K562 (cell line): ENCODE measurements at regions not wholly inside any gene's neighbourhood (a gene's known extent, or its start where the extent isn't known, plus 50 kb on each side); places are given as distances from the start of the nearest gene placed in this dataset.

Experiments
- ATAC-seq: fragments of 200-7000 bp; cut with Tn5 transposase; 3 replicates; pipeline ENCODE4 v1.9.1; 2020; ENCODE audit warnings: moderate library complexity
- BruUV-seq: library from RNA; stranded (reverse); fragments of 400-500 nt; replicated peaks from 2 replicates; lab custom pipeline; 2021; lab: Mats Ljungman, UMichigan
- CTCF ChIA-PET: fragments of 300-600 bp; formaldehyde crosslinking; extraction: SDS; loops from one replicate; lab custom pipeline; 2021; ENCODE audit warnings: low intra/inter-chr PET ratio; lab: Yijun Ruan, JAX
- POLR2A ChIA-PET: fragments of 300-600, 350-650 bp; sonication (Branson Sonifier 250); formaldehyde crosslinking; extraction: SDS; loops from one replicate; lab custom pipeline; 2021; ENCODE audit warnings: antibody characterized with exemption, inconsistent platforms; lab: Yijun Ruan, JAX
- DNase-seq, 4 experiments: peaks; one replicate each; pipeline versions ENCODE4 v3.0.0 to v3.0.0-alpha.2; 2011 to 2018; ENCODE audit warnings: low spot score in 3 of 4, mixed read lengths in 3 of 4; ENCODE audit errors: extremely low read depth in 1 of 4
- FAIRE-seq: peaks from 2 replicates; lab custom pipeline; 2011; peaks lifted over from hg19 to GRCh38; lab: Jason Lieb, UNC
- H2AFZ ChIP-seq: 2 replicates; pipeline ENCODE4 v1.6.0; 2011; ENCODE audit warnings: low read depth, low read length, control low read depth, inconsistent platforms
- H3K27ac ChIP-seq: fragments of 200-600 bp; 3 replicates; pipeline ENCODE4 v1.8.0; 2011; ENCODE audit warnings: low read depth, mild to moderate bottlenecking, control low read depth, inconsistent platforms, low read length, moderate library complexity, mixed read lengths; ENCODE audit errors: extremely low read depth
- H3K27me3 ChIP-seq, 2 experiments: fragments of 300-600 bp in 1 of 2; 2 replicates in 1 of 2; 3 replicates in 1 of 2; pipeline versions ENCODE4 v1.6.0 to v1.8.0; 2011; ENCODE audit warnings: inconsistent platforms in 2 of 2, low read length in 2 of 2, mild to moderate bottlenecking in 1 of 2, mixed read lengths in 1 of 2, moderate library complexity in 1 of 2; ENCODE audit not compliant: control insufficient read depth in 2 of 2, insufficient read depth in 2 of 2
- H3K36me3 ChIP-seq: fragments of 300-600 bp; 3 replicates; pipeline ENCODE4 v1.8.0; 2011; ENCODE audit warnings: mild to moderate bottlenecking, low read length, inconsistent platforms; ENCODE audit not compliant: control insufficient read depth, insufficient read depth
- H3K4me1 ChIP-seq, 2 experiments: fragments of 200-600 bp in 1 of 2; replicated peaks in 1 of 2; 2 replicates in 1 of 2; 3 replicates in 1 of 2; pipeline versions ENCODE4 v1.5.1 to v1.8.0; 2011; ENCODE audit warnings: inconsistent platforms in 2 of 2, low read length in 2 of 2, mild to moderate bottlenecking in 1 of 2, mixed read lengths in 1 of 2, moderate library complexity in 1 of 2; ENCODE audit not compliant: control insufficient read depth in 2 of 2, insufficient read depth in 2 of 2
- H3K4me2 ChIP-seq: 2 replicates; pipeline ENCODE4 v1.6.1; 2011; ENCODE audit warnings: low read length, control low read depth, inconsistent platforms, mixed read lengths; ENCODE audit not compliant: insufficient read depth
- H3K4me3 ChIP-seq: fragments of 200-600 bp; sonication (generic), shearing (Covaris generic); 2 replicates; pipeline ENCODE4 v1.5.1; 2016; ENCODE audit warnings: control low read depth, inconsistent platforms
- H3K79me2 ChIP-seq: fragments of 200-600 bp; 3 replicates; pipeline ENCODE4 v1.8.0; 2011; ENCODE audit warnings: low read length, inconsistent platforms; ENCODE audit not compliant: control insufficient read depth, insufficient read depth
- H3K9ac ChIP-seq, 2 experiments: 2 replicates each; pipeline versions ENCODE4 v1.6.0 to v1.6.1; 2011; ENCODE audit warnings: low read depth in 2 of 2, low read length in 2 of 2, control low read depth in 1 of 2, inconsistent platforms in 1 of 2, mild to moderate bottlenecking in 1 of 2, mixed read lengths in 1 of 2; ENCODE audit not compliant: insufficient read depth in 1 of 2
- H3K9me1 ChIP-seq: one replicate; pipeline ENCODE4 v1.6.0; 2011; ENCODE audit warnings: inconsistent platforms, mild to moderate bottlenecking, low read length, moderate library complexity; ENCODE audit not compliant: control insufficient read depth, insufficient read depth
- H3K9me3 ChIP-seq: replicated peaks from 2 replicates; pipeline ENCODE4 v1.5.1; 2011; ENCODE audit warnings: low read depth, low read length, inconsistent platforms; ENCODE audit not compliant: control insufficient read depth, insufficient read depth
- H4K20me1 ChIP-seq: replicated peaks from 2 replicates; pipeline ENCODE4 v1.6.1; 2011; ENCODE audit warnings: low read length, inconsistent platforms, mixed read lengths; ENCODE audit not compliant: control insufficient read depth, insufficient read depth
- EZH2 ChIP-seq: IDR thresholded peaks from 2 replicates; pipeline ENCODE4 v1.6.1; 2012; ENCODE audit warnings: low read depth, mild to moderate bottlenecking, inconsistent platforms, low read length, borderline replicate concordance
- GABPB2 ChIP-seq: fragments of 250-450 bp; sonication (Bioruptor Pico); conservative IDR thresholded peaks from 2 replicates; pipeline ENCODE4 v1.5.1; 2021; ENCODE audit warnings: mild to moderate bottlenecking
- POLR2B ChIP-seq: fragments of 450-650 bp; IDR thresholded peaks from 2 replicates; pipeline ENCODE4 v1.6.1; 2018; ENCODE audit warnings: low read depth; ENCODE audit not compliant: partially characterized antibody
- THRAP3 ChIP-seq: fragments of 450-650 bp; IDR thresholded peaks from 2 replicates; pipeline ENCODE4 v1.6.1; 2016; ENCODE audit warnings: mild to moderate bottlenecking, inconsistent platforms, borderline replicate concordance
- WHSC1 ChIP-seq: IDR thresholded peaks from one replicate; pipeline ENCODE4 v1.6.1; 2012; ENCODE audit warnings: low read length, control low read depth, inconsistent platforms
- ZNF175 ChIP-seq: fragments of 200-800 bp; sonication (Bioruptor generic); IDR thresholded peaks from 2 replicates; pipeline ENCODE4 v1.6.1; 2016; ENCODE audit warnings: low read depth, mild to moderate bottlenecking, missing genetic modification characterization, missing compliant biosample characterization
- ZNF780A ChIP-seq: fragments of 250-450 bp; sonication (Bioruptor Pico); IDR thresholded peaks from 2 replicates; pipeline ENCODE4 v1.5.0; 2021; ENCODE audit warnings: mild to moderate bottlenecking
- WGBS: fragments of 100-300 bp; shearing (Covaris generic); methylation state at CpG from one replicate; pipeline ENCODE4 v1.1.6; 2016; ENCODE audit warnings: low coverage, mixed read lengths; ENCODE audit not compliant: insufficient coverage; ENCODE audit errors: missing lambda C conversion rate; 5-methylcytosine and 5-hydroxymethylcytosine counted together
- in situ Hi-C: fragments of 300-500 bp; cut with MboI; formaldehyde crosslinking; loops from 4 replicates; pipeline ENCODE4 v1.15.0; 2018; ENCODE audit warnings: inconsistent platforms, mixed read lengths
- intact Hi-C: fragments of 100-400 bp; cut with micrococcal nuclease; formaldehyde crosslinking; loops from 2 replicates; pipeline ENCODE4 v1.14.2; 2022
- TF ChIP-seq, protein P1 (sequence below): sonication (generic); formaldehyde crosslinking; IDR thresholded peaks from 2 replicates; pipeline ENCODE4 v1.8.1; 2023; ENCODE audit warnings: mild to moderate bottlenecking, missing genetic modification reagents, moderate library complexity
- TF ChIP-seq, protein P2 (sequence below): fragments of 250-450 bp; sonication (Bioruptor Pico); IDR thresholded peaks from 2 replicates; pipeline ENCODE4 v1.8.0; 2022; ENCODE audit warnings: inconsistent platforms

DNA sequence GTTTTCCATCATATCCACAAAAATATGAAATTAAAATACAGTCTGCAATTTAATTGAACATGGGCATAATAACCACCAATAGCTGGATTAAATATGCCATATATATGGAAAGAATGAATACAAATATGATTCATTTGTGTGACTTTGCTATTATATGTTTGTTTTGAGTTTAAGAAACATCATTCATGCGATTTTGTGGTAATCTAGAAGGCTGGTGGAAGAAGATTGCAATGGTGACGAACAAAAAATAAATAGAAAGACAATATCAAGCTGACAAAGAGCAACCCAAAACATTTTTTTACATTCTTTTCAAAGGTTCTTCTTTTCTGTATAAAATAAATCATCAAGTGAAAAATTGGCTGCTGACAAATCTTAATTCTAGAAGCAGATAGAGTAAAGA, 610.0 kb downstream of the MAT2B start:
- H2AFZ ChIP-seq = no peak overlapping the region
- H3K4me1 ChIP-seq = no peaks in the 10 kb centered on the region
- H3K27me3 ChIP-seq = no peaks in the 10 kb centered on the region
- intact Hi-C loops (no loop called here), in situ Hi-C loops (no loop called here)
- H3K4me3 ChIP-seq = no peak overlapping the region
- FAIRE-seq = no peak
- CTCF ChIA-PET = no interaction called here
- no peak for DNase-seq
- H3K79me2 ChIP-seq = no peaks in the 10 kb centered on the region
- H3K9ac ChIP-seq = no peak overlapping the region
- 0% methylated on average over 2 of the region's 2 CpGs for WGBS
- no peak overlapping the region for H3K27ac ChIP-seq
- no peak for TF ChIP-seq ZNF175 (CRISPR knock-in tag)
- no peak for TF ChIP-seq WHSC1
- no peak for TF ChIP-seq POLR2B
- TF ChIP-seq ZNF780A = no peak
- TF ChIP-seq, protein P1, sequence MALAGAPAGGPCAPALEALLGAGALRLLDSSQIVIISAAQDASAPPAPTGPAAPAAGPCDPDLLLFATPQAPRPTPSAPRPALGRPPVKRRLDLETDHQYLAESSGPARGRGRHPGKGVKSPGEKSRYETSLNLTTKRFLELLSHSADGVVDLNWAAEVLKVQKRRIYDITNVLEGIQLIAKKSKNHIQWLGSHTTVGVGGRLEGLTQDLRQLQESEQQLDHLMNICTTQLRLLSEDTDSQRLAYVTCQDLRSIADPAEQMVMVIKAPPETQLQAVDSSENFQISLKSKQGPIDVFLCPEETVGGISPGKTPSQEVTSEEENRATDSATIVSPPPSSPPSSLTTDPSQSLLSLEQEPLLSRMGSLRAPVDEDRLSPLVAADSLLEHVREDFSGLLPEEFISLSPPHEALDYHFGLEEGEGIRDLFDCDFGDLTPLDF (CRISPR knock-in tag) = no peak
- no peak for TF ChIP-seq THRAP3
- no peak for TF ChIP-seq GABPB2 (CRISPR knock-in tag)
- TF ChIP-seq EZH2 = no peak
- TF ChIP-seq, protein P2, sequence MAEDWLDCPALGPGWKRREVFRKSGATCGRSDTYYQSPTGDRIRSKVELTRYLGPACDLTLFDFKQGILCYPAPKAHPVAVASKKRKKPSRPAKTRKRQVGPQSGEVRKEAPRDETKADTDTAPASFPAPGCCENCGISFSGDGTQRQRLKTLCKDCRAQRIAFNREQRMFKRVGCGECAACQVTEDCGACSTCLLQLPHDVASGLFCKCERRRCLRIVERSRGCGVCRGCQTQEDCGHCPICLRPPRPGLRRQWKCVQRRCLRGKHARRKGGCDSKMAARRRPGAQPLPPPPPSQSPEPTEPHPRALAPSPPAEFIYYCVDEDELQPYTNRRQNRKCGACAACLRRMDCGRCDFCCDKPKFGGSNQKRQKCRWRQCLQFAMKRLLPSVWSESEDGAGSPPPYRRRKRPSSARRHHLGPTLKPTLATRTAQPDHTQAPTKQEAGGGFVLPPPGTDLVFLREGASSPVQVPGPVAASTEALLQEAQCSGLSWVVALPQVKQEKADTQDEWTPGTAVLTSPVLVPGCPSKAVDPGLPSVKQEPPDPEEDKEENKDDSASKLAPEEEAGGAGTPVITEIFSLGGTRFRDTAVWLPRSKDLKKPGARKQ (CRISPR knock-in tag) = no peak
- no peak overlapping the region for H3K4me2 ChIP-seq
- H3K36me3 ChIP-seq = no peaks in the 10 kb centered on the region
- H3K9me1 ChIP-seq = no peaks in the 10 kb centered on the region
- no peaks in the 10 kb centered on the region for H4K20me1 ChIP-seq
- POLR2A ChIA-PET = no interaction called here
- ATAC-seq = no peak
- BruUV-seq = no TSS peak
- no peaks in the 10 kb centered on the region for H3K9me3 ChIP-seq
